Putamen (tissue), 1 donor: ENCODE measurements at regions not wholly inside any gene's neighbourhood (a gene's known extent, or its start where the extent isn't known, plus 50 kb on each side); places are given as distances from the start of the nearest gene placed in this dataset.
"Not testable (repeated sequence)": the region's sequence is repeated elsewhere in the genome, so short reads cannot be mapped to it uniquely, and the experiment has no call there.

ENCODE experiments used
- DNase-seq: peaks from one replicate; pipeline ENCODE4 v3.0.0-alpha.2; 2016; ENCODE audit warnings: low spot score

- DNase-seq, result no peak
Measured at GRCh38 chr3:190192087-190192486, 71.4 kb upstream of the P3H2 start.

GRCh38 chr3:190188197-190188596, 67.5 kb upstream of the P3H2 start:
- no peak for DNase-seq

GRCh38 chr3:190183121-190183520, 62.4 kb upstream of the P3H2 start:
- peak; percentile 21 for DNase-seq

GRCh38 chr3:190182418-190183043, 61.8 kb upstream of the P3H2 start:
- DNase-seq, result no peak

GRCh38 chr3:190180268-190180667, 59.6 kb upstream of the P3H2 start:
- no peak for DNase-seq

- no peak for DNase-seq
Measured at GRCh38 chr3:190178779-190179178, 58.1 kb upstream of the P3H2 start.

GRCh38 chr3:190176933-190177525, 56.3 kb upstream of the P3H2 start:
- DNase-seq, result not testable (repeated sequence)

- DNase-seq, result not testable (repeated sequence)
Measured at GRCh38 chr3:190176106-190176505, 55.4 kb upstream of the P3H2 start.

- DNase-seq, result no peak
Measured at GRCh38 chr3:190175490-190175889, 54.8 kb upstream of the P3H2 start.

- DNase-seq, result no peak
Measured at GRCh38 chr3:190174471-190174870, 53.8 kb upstream of the P3H2 start.

- no peak for DNase-seq
Measured at GRCh38 chr3:190173426-190173825, 52.7 kb upstream of the P3H2 start.

- no peak for DNase-seq
Measured at GRCh38 chr3:190172751-190173150, 52.1 kb upstream of the P3H2 start.
